SK-N-SH treated with all-trans-retinoic acid at 6 μM for 48 hours (cell line): ENCODE measurements at regions not wholly inside any gene's neighbourhood (a gene's known extent, or its start where the extent isn't known, plus 50 kb on each side); places are given as distances from the start of the nearest gene placed in this dataset.
A peak's percentile ranks its signal among the peaks of the same experiment; 100 is the strongest.

Experiments
- ATAC-seq: fragments of 200-7000 bp; cut with Tn5 transposase; 3 replicates; pipeline ENCODE4 v1.9.1; 2020; ENCODE audit warnings: mild to moderate bottlenecking, moderate library complexity
- ARNTL ChIP-seq: fragments of 450-650 bp; formaldehyde crosslinking; IDR thresholded peaks from 2 replicates; pipeline ENCODE4 v1.5.0; 2020; ENCODE audit warnings: low read depth, mild to moderate bottlenecking, moderate library complexity, borderline replicate concordance
- BACH2 ChIP-seq: fragments of 250-450 bp; sonication (Bioruptor Pico); IDR thresholded peaks from 2 replicates; pipeline ENCODE4 v1.9.0; 2021; ENCODE audit warnings: mild to moderate bottlenecking, borderline replicate concordance
- CSDC2 ChIP-seq: fragments of 250-450 bp; sonication (Bioruptor Pico); IDR thresholded peaks from 2 replicates; pipeline ENCODE4 v1.5.0; 2020; ENCODE audit warnings: mild to moderate bottlenecking, moderate library complexity
- CSRNP3 ChIP-seq: fragments of 250-450 bp; sonication (Bioruptor Pico); IDR thresholded peaks from 2 replicates; pipeline ENCODE4 v1.5.1; 2021; ENCODE audit warnings: mild to moderate bottlenecking, moderate library complexity
- ESRRG ChIP-seq: fragments of 250-450 bp; sonication (Bioruptor Pico); IDR thresholded peaks from 2 replicates; pipeline ENCODE4 v1.6.1; 2021; ENCODE audit warnings: mild to moderate bottlenecking
- GLIS3 ChIP-seq: fragments of 250-450 bp; sonication (Bioruptor Pico); IDR thresholded peaks from 2 replicates; pipeline ENCODE4 v1.5.0; 2020; ENCODE audit warnings: mild to moderate bottlenecking, moderate library complexity
- ISL1 ChIP-seq: fragments of 250-450 bp; sonication (Bioruptor Pico); IDR thresholded peaks from 2 replicates; pipeline ENCODE4 v2.1.2; 2022; ENCODE audit warnings: mild to moderate bottlenecking, moderate library complexity
- OSR1 ChIP-seq: fragments of 250-450 bp; sonication (Bioruptor Pico); IDR thresholded peaks from 2 replicates; pipeline ENCODE4 v1.8.0; 2022; ENCODE audit warnings: moderate library complexity, mild to moderate bottlenecking, inconsistent platforms
- POU6F1 ChIP-seq: fragments of 250-450 bp; sonication (Bioruptor Pico); IDR thresholded peaks from 2 replicates; pipeline ENCODE4 v1.8.0; 2021; ENCODE audit warnings: low read depth, mild to moderate bottlenecking, moderate library complexity, borderline replicate concordance
- PPARA ChIP-seq: fragments of 250-450 bp; sonication (Bioruptor Pico); IDR thresholded peaks from 2 replicates; pipeline ENCODE4 v1.5.0; 2020; ENCODE audit warnings: mild to moderate bottlenecking, borderline replicate concordance
- RARB ChIP-seq: fragments of 250-450 bp; sonication (Bioruptor Pico); IDR thresholded peaks from 2 replicates; pipeline ENCODE4 v1.8.0; 2021; ENCODE audit warnings: mild to moderate bottlenecking, moderate library complexity
- SNAI2 ChIP-seq: fragments of 250-450 bp; sonication (Bioruptor Pico); IDR thresholded peaks from 2 replicates; pipeline ENCODE4 v1.5.0; 2020; ENCODE audit warnings: mild to moderate bottlenecking, moderate library complexity
- TCF4 ChIP-seq: fragments of 250-450 bp; sonication (Bioruptor Pico); IDR thresholded peaks from 2 replicates; pipeline ENCODE4 v1.8.0; 2021; ENCODE audit warnings: mild to moderate bottlenecking, moderate library complexity, borderline replicate concordance
- TOX ChIP-seq: fragments of 250-450 bp; sonication (Bioruptor Pico); IDR thresholded peaks from 2 replicates; pipeline ENCODE4 v1.8.0; 2021; ENCODE audit warnings: mild to moderate bottlenecking, moderate library complexity, borderline replicate concordance
- ZC3H10 ChIP-seq: fragments of 250-450 bp; sonication (Bioruptor Pico); IDR thresholded peaks from 2 replicates; pipeline ENCODE4 v1.5.1; 2021; ENCODE audit warnings: mild to moderate bottlenecking, moderate library complexity
- ZFP30 ChIP-seq: fragments of 450-650 bp; formaldehyde crosslinking; IDR thresholded peaks from 2 replicates; pipeline ENCODE4 v1.5.0; 2022; ENCODE audit warnings: mild to moderate bottlenecking, moderate library complexity
- ZNF565 ChIP-seq: fragments of 450-650 bp; formaldehyde crosslinking; conservative IDR thresholded peaks from 2 replicates; pipeline ENCODE4 v1.5.0; 2020; ENCODE audit warnings: low read depth, mild to moderate bottlenecking, moderate library complexity
- ZNF70 ChIP-seq: fragments of 450-650 bp; formaldehyde crosslinking; IDR thresholded peaks from 2 replicates; pipeline ENCODE4 v1.5.0; 2020; ENCODE audit warnings: mild to moderate bottlenecking, moderate library complexity
- ZNF8 ChIP-seq: fragments of 450-650 bp; formaldehyde crosslinking; IDR thresholded peaks from 2 replicates; pipeline ENCODE4 v1.5.0; 2020; ENCODE audit warnings: mild to moderate bottlenecking, moderate library complexity
- TF ChIP-seq, protein P1 (sequence below): fragments of 250-450 bp; sonication (Bioruptor Pico); IDR thresholded peaks from 2 replicates; pipeline ENCODE4 v1.5.1; 2020; ENCODE audit warnings: low read depth, mild to moderate bottlenecking, moderate library complexity
- TF ChIP-seq, protein P2 (sequence below): fragments of 250-450 bp; sonication (Bioruptor Pico); IDR thresholded peaks from 2 replicates; pipeline ENCODE4 v1.5.0; 2020; ENCODE audit warnings: mild to moderate bottlenecking, moderate library complexity

DNA sequence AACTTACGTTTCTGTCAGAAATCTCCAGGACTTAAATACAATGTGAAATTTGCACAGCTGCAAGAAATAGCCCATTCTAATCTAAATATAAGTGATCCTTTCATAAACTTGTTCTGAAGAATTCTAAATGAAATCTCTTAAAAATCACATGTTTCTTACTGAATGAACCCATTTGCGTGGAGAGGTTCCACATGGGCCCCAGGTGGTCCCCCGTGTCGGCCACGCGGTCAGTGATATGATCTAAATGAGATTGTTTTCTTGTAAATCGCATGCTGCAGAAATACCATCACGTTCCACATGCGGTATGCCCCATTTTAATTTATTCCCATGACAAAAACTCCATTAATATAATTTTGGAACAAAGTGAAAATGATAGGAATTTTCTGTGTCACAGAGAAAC is 818.9 kb upstream of the SLC35B3 start:
- ATAC-seq = no peak
- TF ChIP-seq CSDC2 (no peak), POU6F1 (no peak), ZC3H10 (CRISPR knock-in tag) (no peak), GLIS3 (CRISPR knock-in tag) (no peak), PPARA (CRISPR knock-in tag) (no peak), OSR1 (no peak)
- TF ChIP-seq, protein P1, sequence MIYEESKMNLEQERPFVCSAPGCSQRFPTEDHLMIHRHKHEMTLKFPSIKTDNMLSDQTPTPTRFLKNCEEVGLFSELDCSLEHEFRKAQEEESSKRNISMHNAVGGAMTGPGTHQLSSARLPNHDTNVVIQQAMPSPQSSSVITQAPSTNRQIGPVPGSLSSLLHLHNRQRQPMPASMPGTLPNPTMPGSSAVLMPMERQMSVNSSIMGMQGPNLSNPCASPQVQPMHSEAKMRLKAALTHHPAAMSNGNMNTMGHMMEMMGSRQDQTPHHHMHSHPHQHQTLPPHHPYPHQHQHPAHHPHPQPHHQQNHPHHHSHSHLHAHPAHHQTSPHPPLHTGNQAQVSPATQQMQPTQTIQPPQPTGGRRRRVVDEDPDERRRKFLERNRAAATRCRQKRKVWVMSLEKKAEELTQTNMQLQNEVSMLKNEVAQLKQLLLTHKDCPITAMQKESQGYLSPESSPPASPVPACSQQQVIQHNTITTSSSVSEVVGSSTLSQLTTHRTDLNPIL (CRISPR knock-in tag) = no peak

DNA sequence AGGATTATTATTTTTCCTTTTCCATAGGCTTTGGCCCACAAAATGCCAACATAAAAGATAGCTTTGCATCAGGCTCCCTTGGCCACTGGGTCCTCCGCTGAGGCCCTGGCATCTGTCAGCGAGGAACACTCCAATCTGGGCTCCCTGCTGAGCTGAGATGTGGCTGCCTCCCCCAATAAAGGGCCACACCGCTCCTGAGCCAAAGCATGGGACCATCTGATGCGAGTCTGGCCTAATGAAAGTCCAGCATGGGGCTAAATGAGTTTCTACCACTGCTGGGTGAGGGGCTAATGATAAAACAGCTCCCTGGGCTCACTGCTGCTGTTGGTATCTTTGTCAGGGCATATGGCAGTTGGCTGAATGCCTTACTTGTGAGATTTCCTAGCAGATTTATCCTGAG is 817.5 kb upstream of the SLC35B3 start:
- no peak for TF ChIP-seq POU6F1
- TF ChIP-seq ZNF565 (CRISPR knock-in tag) = no peak
- no peak for TF ChIP-seq PPARA (CRISPR knock-in tag)
- TF ChIP-seq RARB (CRISPR knock-in tag) = no peak
- no peak for TF ChIP-seq ZFP30 (CRISPR knock-in tag)
- TF ChIP-seq TCF4 (CRISPR knock-in tag) = no peak
- TF ChIP-seq CSDC2 = no peak
- TF ChIP-seq ESRRG (CRISPR knock-in tag) = no peak
- TF ChIP-seq, protein P1 (CRISPR knock-in tag) = no peak
- TF ChIP-seq ZNF8 (CRISPR knock-in tag) = no peak
- TF ChIP-seq TOX = no peak
- no peak for TF ChIP-seq ARNTL (CRISPR knock-in tag)
- no peak for TF ChIP-seq ZNF70
- no peak for TF ChIP-seq OSR1
- no peak for TF ChIP-seq GLIS3 (CRISPR knock-in tag)
- TF ChIP-seq CSRNP3 (CRISPR knock-in tag) = no peak
- TF ChIP-seq BACH2 (CRISPR knock-in tag) = no peak
- no peak for ATAC-seq

- ATAC-seq = peak; percentile 85
- TF ChIP-seq SNAI2 (no peak), TCF4 (CRISPR knock-in tag) (no peak), CSDC2 (no peak), ISL1 (CRISPR knock-in tag) (no peak), CSRNP3 (CRISPR knock-in tag) (no peak), ZNF70 (no peak), OSR1 (no peak), ZFP30 (CRISPR knock-in tag) (no peak), ZNF8 (CRISPR knock-in tag) (no peak), ARNTL (CRISPR knock-in tag) (no peak), BACH2 (CRISPR knock-in tag) (no peak), TOX (no peak), GLIS3 (CRISPR knock-in tag) (no peak), POU6F1 (no peak)
- TF ChIP-seq, protein P1 (CRISPR knock-in tag) = no peak
- TF ChIP-seq, protein P2, sequence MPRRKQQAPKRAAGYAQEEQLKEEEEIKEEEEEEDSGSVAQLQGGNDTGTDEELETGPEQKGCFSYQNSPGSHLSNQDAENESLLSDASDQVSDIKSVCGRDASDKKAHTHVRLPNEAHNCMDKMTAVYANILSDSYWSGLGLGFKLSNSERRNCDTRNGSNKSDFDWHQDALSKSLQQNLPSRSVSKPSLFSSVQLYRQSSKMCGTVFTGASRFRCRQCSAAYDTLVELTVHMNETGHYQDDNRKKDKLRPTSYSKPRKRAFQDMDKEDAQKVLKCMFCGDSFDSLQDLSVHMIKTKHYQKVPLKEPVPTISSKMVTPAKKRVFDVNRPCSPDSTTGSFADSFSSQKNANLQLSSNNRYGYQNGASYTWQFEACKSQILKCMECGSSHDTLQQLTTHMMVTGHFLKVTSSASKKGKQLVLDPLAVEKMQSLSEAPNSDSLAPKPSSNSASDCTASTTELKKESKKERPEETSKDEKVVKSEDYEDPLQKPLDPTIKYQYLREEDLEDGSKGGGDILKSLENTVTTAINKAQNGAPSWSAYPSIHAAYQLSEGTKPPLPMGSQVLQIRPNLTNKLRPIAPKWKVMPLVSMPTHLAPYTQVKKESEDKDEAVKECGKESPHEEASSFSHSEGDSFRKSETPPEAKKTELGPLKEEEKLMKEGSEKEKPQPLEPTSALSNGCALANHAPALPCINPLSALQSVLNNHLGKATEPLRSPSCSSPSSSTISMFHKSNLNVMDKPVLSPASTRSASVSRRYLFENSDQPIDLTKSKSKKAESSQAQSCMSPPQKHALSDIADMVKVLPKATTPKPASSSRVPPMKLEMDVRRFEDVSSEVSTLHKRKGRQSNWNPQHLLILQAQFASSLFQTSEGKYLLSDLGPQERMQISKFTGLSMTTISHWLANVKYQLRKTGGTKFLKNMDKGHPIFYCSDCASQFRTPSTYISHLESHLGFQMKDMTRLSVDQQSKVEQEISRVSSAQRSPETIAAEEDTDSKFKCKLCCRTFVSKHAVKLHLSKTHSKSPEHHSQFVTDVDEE (CRISPR knock-in tag) = no peak
These were observed 815.5 kb upstream of the SLC35B3 start for GRCh38 chr6:9250852-9251251.
